ACHN (cell line): ENCODE measurements at regions not wholly inside any gene's neighbourhood (a gene's known extent, or its start where the extent isn't known, plus 50 kb on each side); places are given as distances from the start of the nearest gene placed in this dataset.

Experiments
- DNase-seq: peaks from one replicate; pipeline ENCODE4 v3.0.0-alpha.2; 2015
- in situ Hi-C: cut with HindIII; loops from 2 replicates; pipeline ENCODE4 v1.10.0; 2017; ENCODE audit warnings: low sequenced_read_pairs, low pct_ligation_motif_present, low pct_unique_long_range_greater_than_20kb

- in situ Hi-C loops, result no loop called here
- no peak for DNase-seq
Observed at GRCh38 chr6:117074672-117075071, 190.7 kb upstream of the VGLL2 start.

GRCh38 chr6:117075218-117075617 is 190.1 kb upstream of the VGLL2 start:
- DNase-seq, result no peak
- in situ Hi-C loops, result no loop called here

- no peak for DNase-seq
- in situ Hi-C loops, result no loop called here
Observed at GRCh38 chr6:117076076-117076475, 189.3 kb upstream of the VGLL2 start.

DNA sequence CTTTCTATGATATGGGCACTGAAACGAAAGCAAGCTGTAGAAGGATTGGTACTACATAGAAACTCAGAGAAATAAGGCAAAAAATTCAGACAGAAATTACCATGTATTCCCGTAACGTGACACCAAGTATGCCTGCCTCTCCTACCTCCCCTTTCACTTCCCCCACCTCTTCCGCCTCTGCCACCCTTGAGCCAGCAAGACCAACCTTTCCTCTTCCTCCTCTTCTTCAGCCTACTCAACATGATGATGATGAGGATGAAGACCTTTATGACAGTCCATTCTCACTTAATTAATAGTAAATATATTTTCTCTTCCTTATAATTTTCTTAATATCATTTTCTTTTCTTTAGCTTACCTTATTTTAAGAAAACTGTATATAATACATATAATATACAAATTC is 188.1 kb upstream of the VGLL2 start:
- no peak for DNase-seq
- in situ Hi-C loops, result no loop called here

DNA sequence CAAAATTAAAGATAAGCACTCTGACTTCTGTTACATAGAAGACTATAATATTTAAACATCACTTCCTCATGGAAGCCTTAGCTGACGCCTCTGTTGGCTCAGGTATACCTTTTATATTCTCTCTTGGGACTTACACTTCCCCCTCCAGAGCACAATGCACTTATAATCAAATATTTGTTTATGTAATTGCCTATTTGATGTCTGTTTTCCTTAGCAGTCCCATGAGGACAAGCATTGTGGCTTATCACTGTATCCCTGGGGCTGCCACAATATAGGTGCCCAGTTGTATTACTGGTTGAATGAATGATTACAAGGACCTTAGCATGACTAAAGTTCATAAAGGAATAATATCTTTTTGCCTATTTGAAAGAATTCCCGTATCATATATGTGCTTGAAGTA is 186.7 kb upstream of the VGLL2 start:
- in situ Hi-C loops, result no loop called here
- DNase-seq, result no peak

- in situ Hi-C loops, result no loop called here
- DNase-seq, result no peak
Observed at GRCh38 chr6:117079951-117080350, 185.4 kb upstream of the VGLL2 start.

GRCh38 chr6:117089604-117090003 is 175.8 kb upstream of the VGLL2 start:
- no peak for DNase-seq
- in situ Hi-C loops, result no loop called here

DNA sequence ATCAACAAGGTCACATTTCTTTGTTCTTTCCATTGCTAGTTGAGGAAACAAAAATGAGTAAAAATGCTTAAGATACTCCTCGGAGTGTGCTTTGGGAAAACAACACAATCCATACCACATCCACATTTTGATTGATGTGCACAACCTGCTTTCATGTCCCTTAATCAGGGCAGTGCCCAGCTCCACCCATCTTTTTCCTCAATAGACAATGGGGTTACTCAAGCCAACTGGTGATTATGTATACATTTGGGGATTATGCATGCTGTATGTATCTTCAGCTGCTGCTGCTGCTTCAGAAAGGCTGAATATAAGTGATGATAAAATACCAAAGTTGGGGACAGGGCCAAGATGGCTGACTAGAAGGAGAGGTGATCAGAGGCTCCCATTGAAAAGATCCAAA is 155.2 kb upstream of the VGLL2 start:
- in situ Hi-C loops, result no loop called here
- no peak for DNase-seq

GRCh38 chr6:117110737-117111136 is 154.6 kb upstream of the VGLL2 start:
- in situ Hi-C loops, result no loop called here
- DNase-seq, result no peak

DNA sequence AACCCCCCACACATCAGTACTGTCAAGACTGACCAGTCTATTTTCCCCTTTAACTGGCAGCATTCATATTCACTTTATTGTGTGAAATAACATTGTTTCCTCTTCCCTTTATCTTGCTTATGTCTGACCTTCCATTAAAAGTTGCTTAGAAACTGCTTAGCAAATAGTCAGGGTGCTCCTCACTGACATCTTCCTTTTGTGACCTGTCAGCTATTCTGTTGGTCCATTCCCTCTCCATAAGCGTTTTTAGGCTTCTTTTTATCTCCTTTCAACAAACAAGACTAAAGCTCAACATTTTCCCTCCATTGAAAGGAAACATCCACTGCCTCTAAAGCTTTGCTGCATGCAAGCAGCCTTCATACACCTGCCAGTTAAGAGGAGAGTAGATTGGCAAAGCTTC is 147.7 kb upstream of the VGLL2 start:
- DNase-seq, result no peak
- in situ Hi-C loops, result no loop called here

- DNase-seq, result no peak
- in situ Hi-C loops, result no loop called here
Observed at GRCh38 chr6:117118490-117118889, 146.9 kb upstream of the VGLL2 start.

GRCh38 chr6:117126213-117126612 is 139.1 kb upstream of the VGLL2 start:
- in situ Hi-C loops, result no loop called here
- no peak for DNase-seq

DNA sequence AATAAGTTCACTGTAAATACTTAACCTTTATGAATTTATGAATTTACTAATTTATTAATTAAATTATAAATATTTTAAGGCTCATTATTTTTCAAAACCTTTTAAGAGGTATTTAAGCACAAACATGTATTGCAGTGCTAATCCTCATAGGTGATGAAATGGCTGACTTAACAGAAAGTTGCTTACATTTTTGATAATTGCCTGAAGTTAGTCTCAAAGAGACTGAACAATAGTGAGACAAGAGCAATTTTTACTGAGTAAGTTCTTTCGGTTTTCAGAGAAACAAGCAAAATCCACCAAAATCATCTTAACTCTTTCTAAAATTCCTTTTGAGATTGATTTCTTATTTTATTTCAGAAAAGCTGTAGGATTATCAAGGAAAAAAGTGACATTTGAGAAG is 137.3 kb upstream of the VGLL2 start:
- DNase-seq, result no peak
- in situ Hi-C loops, result no loop called here

DNA sequence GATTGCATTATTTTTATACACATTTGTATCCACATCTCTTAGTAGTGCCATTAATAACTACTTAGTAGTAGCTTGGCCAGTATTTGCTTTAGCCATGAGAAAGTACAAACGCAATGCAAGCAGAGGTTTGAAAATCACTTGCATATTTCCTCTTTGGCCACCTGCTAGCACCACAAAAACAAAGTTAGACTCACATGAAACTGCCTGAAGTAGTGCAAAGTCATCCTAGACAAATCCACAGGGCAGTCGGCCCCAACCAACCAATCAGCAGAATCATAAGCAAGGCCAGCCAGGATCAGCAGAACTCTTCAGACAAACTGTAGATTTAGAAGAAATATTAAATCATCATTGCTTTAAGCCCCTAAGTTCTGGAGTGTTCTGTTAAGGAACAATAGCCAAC is 135.2 kb upstream of the VGLL2 start:
- in situ Hi-C loops, result no loop called here
- DNase-seq, result no peak

GRCh38 chr6:117136702-117137101 is 128.7 kb upstream of the VGLL2 start:
- in situ Hi-C loops, result no loop called here

GRCh38 chr6:117137711-117138110 is 127.6 kb upstream of the VGLL2 start:
- no peak for DNase-seq
- in situ Hi-C loops, result no loop called here

More at GRCh38 chr6:117136702-117137101, 128.7 kb upstream of the VGLL2 start:
- DNase-seq, result no peak

GRCh38 chr6:117138425-117138824 is 126.9 kb upstream of the VGLL2 start:
- in situ Hi-C loops, result no loop called here
- DNase-seq, result no peak

- no peak for DNase-seq
- in situ Hi-C loops, result no loop called here
Observed at GRCh38 chr6:117138920-117139319, 126.4 kb upstream of the VGLL2 start.

DNA sequence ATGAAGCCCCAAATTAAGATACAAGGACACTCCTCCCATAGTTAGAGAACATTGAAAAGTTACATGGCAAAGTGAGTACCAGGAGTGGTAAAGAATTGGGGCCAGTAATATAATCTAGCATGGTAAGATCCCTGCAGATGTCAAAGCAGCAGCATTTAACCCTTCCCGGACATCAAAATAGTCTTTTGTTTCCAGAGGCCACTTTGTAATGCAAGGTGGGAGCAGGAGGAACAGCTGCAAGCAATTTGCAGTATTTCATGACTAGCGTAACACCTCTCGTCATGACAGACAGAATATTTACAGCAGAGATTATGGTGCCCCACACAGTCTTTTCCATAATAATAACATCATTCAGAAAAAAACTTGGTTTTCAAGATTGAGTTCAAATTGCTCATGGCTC is 123.2 kb upstream of the VGLL2 start:
- no peak for DNase-seq
- in situ Hi-C loops, result no loop called here

DNA sequence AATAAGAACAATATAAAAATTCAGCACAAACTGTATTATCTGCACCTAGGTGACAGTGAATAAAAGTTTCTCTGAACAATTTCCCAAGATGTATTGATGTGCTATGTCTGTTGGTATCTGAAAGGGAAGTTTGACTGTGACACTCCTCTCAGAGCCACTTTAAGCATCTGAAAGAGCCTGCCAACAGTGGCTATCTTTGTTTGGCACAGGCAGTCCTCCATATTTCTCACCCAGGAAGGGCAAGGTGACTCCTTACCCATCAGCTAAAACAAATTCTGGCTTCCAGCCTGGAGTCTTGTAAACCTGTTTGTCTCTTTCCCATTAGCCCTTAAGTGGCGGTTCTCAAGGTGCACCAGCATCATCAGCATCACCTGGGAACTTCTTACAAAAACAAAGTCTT is 122.4 kb upstream of the VGLL2 start:
- in situ Hi-C loops, result no loop called here
- no peak for DNase-seq

DNA sequence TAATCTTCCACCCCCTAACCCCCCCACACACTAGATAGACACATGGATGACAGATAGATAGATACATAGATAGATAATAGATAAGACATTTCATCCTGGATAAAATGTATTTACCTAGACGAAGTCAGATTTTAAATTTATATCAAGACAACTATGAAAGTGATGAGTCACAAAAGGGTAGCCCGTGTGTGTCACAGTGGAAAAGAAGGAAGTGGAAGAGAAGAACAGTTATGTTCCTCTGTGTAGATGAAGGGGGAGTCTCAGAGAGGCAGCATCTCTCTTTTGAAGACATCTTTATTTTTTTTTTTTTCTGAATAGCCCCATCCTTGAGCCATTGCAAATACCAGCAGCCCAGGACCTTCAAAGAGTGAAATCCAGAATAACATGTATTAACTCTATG is 121.7 kb upstream of the VGLL2 start:
- in situ Hi-C loops, result no loop called here
- no peak for DNase-seq
